ENCODE measurements at regions not wholly inside any gene's neighbourhood (a gene's known extent, or its start where the extent isn't known, plus 50 kb on each side); places are given as distances from the start of the nearest gene placed in this dataset.

- no peaks in the 10 kb centered on the region for H3K27me3 ChIP-seq (replicated peaks; ENCODE audit: insufficient read depth)
- DNase-seq (ENCODE audit: low spot score) = no peak
- 88% methylated on average over 4 of the region's 4 CpGs for WGBS
- no peaks in the 10 kb centered on the region for H3K9me3 ChIP-seq
- H3K4me1 ChIP-seq (replicated peaks) = no peaks in the 10 kb centered on the region
- TF ChIP-seq CTCF (IDR thresholded peaks at IDR 0.05) (no peak), POLR2AphosphoS5 (IDR thresholded peaks at IDR 0.05) (no peak), POLR2A (IDR thresholded peaks at IDR 0.05) (no peak)
- intact Hi-C loops (cut with DNase I) = no loop called here
- H3K27ac ChIP-seq = no peak overlapping the region
- H3K4me3 ChIP-seq = no peak overlapping the region
- H3K36me3 ChIP-seq = no peaks in the 10 kb centered on the region
These were observed 207.7 kb upstream of the CRIM1 start for GRCh38 chr2:36147670-36148390.

- no peaks in the 10 kb centered on the region for H3K4me1 ChIP-seq (replicated peaks)
- H3K27me3 ChIP-seq (replicated peaks; ENCODE audit: insufficient read depth) = no peaks in the 10 kb centered on the region
- no peaks in the 10 kb centered on the region for H3K9me3 ChIP-seq
- H3K27ac ChIP-seq = no peak overlapping the region
- TF ChIP-seq CTCF (IDR thresholded peaks at IDR 0.05) = no peak
- TF ChIP-seq POLR2AphosphoS5 (IDR thresholded peaks at IDR 0.05) = no peak
- no peak for TF ChIP-seq POLR2A (IDR thresholded peaks at IDR 0.05)
- intact Hi-C loops (cut with DNase I) = no loop called here
- H3K36me3 ChIP-seq = no peaks in the 10 kb centered on the region
- no peak for DNase-seq (ENCODE audit: low spot score)
- H3K4me3 ChIP-seq = no peak overlapping the region
- WGBS = 80% methylated on average over 5 of the region's 5 CpGs
These were observed 208.8 kb upstream of the CRIM1 start for GRCh38 chr2:36146765-36147164.

GRCh38 chr2:36140391-36140790, 215.2 kb upstream of the CRIM1 start:
- no peak for DNase-seq (ENCODE audit: low spot score)
- Histone ChIP-seq H3K4me3 (no peak overlapping the region), H3K4me1 (replicated peaks) (no peaks in the 10 kb centered on the region), H3K9me3 (no peaks in the 10 kb centered on the region), H3K27me3 (replicated peaks; ENCODE audit: insufficient read depth) (no peaks in the 10 kb centered on the region), H3K36me3 (no peaks in the 10 kb centered on the region), H3K27ac (no peak overlapping the region)
- intact Hi-C loops (cut with DNase I) = no loop called here
- TF ChIP-seq POLR2AphosphoS5 (IDR thresholded peaks at IDR 0.05) (no peak), CTCF (IDR thresholded peaks at IDR 0.05) (no peak), POLR2A (IDR thresholded peaks at IDR 0.05) (no peak)

- no peaks in the 10 kb centered on the region for H3K27me3 ChIP-seq (replicated peaks; ENCODE audit: insufficient read depth)
- TF ChIP-seq POLR2AphosphoS5 (IDR thresholded peaks at IDR 0.05) (no peak), CTCF (IDR thresholded peaks at IDR 0.05) (no peak), POLR2A (IDR thresholded peaks at IDR 0.05) (no peak)
- no peaks in the 10 kb centered on the region for H3K4me1 ChIP-seq (replicated peaks)
- WGBS = 82% methylated on average over 3 of the region's 3 CpGs
- no peak overlapping the region for H3K4me3 ChIP-seq
- no peak overlapping the region for H3K27ac ChIP-seq
- no peaks in the 10 kb centered on the region for H3K9me3 ChIP-seq
- DNase-seq (ENCODE audit: low spot score) = no peak
- intact Hi-C loops (cut with DNase I) = no loop called here
- H3K36me3 ChIP-seq = no peaks in the 10 kb centered on the region
These were observed 218.0 kb upstream of the CRIM1 start for GRCh38 chr2:36137612-36138011.

GRCh38 chr2:36134281-36134680, 221.3 kb upstream of the CRIM1 start:
- no peaks in the 10 kb centered on the region for H3K36me3 ChIP-seq
- no peaks in the 10 kb centered on the region for H3K4me1 ChIP-seq (replicated peaks)
- H3K4me3 ChIP-seq = no peak overlapping the region
- intact Hi-C loops (cut with DNase I) = no loop called here
- TF ChIP-seq CTCF (IDR thresholded peaks at IDR 0.05) = no peak
- no peak for TF ChIP-seq POLR2A (IDR thresholded peaks at IDR 0.05)
- no peak for TF ChIP-seq POLR2AphosphoS5 (IDR thresholded peaks at IDR 0.05)
- H3K9me3 ChIP-seq = no peaks in the 10 kb centered on the region
- H3K27me3 ChIP-seq (replicated peaks; ENCODE audit: insufficient read depth) = no peaks in the 10 kb centered on the region
- DNase-seq (ENCODE audit: low spot score) = no peak
- no peak overlapping the region for H3K27ac ChIP-seq

All from prostate gland (tissue), 2 donors.